ENCODE measurements at regions not wholly inside any gene's neighbourhood (a gene's known extent, or its start where the extent isn't known, plus 50 kb on each side); places are given as distances from the start of the nearest gene placed in this dataset.

GRCh38 chr3:75341324-75342067 is 322.6 kb upstream of the FRG2C start:
- TF ChIP-seq POLR2A (IDR thresholded peaks at IDR 0.05) = no peak
- no peak for TF ChIP-seq CTCF (IDR thresholded peaks at IDR 0.05 in 4 of 5, conservative IDR thresholded peaks at IDR 0.05 in 1 of 5)
